ENCODE measurements at regions not wholly inside any gene's neighbourhood (a gene's known extent, or its start where the extent isn't known, plus 50 kb on each side); places are given as distances from the start of the nearest gene placed in this dataset.

DNA sequence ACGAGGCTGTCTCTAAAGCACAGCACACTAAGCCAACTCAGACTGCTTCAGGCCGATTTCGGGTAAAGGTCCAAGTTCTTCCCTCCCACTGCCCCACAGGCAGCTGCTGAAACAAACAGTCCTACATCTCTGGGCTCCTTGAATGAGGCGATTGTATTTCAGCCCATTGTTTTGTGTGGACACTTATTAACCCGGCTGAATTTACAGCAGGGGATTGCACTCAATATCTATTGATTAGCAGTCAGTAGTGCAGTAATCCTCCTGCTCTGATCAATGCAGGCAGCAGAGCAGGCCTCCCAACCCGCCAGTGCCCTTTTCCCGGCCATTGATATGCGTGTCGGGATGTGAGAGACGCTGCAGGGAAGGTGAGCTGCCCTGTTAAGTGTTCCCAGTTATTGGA is 330.1 kb downstream of the CMPK2 start:
- TF ChIP-seq EZH2 (IDR thresholded peaks at IDR 0.05) = no peak
- TF ChIP-seq, protein P1, sequence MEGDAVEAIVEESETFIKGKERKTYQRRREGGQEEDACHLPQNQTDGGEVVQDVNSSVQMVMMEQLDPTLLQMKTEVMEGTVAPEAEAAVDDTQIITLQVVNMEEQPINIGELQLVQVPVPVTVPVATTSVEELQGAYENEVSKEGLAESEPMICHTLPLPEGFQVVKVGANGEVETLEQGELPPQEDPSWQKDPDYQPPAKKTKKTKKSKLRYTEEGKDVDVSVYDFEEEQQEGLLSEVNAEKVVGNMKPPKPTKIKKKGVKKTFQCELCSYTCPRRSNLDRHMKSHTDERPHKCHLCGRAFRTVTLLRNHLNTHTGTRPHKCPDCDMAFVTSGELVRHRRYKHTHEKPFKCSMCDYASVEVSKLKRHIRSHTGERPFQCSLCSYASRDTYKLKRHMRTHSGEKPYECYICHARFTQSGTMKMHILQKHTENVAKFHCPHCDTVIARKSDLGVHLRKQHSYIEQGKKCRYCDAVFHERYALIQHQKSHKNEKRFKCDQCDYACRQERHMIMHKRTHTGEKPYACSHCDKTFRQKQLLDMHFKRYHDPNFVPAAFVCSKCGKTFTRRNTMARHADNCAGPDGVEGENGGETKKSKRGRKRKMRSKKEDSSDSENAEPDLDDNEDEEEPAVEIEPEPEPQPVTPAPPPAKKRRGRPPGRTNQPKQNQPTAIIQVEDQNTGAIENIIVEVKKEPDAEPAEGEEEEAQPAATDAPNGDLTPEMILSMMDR (IDR thresholded peaks at IDR 0.05) = no peak

Data from neural progenitor cell (in vitro differentiated cells).